ENCODE measurements at regions not wholly inside any gene's neighbourhood (a gene's known extent, or its start where the extent isn't known, plus 50 kb on each side); places are given as distances from the start of the nearest gene placed in this dataset.
"Not testable (repeated sequence)": the region's sequence is repeated elsewhere in the genome, so short reads cannot be mapped to it uniquely, and the experiment has no call there.

DNA sequence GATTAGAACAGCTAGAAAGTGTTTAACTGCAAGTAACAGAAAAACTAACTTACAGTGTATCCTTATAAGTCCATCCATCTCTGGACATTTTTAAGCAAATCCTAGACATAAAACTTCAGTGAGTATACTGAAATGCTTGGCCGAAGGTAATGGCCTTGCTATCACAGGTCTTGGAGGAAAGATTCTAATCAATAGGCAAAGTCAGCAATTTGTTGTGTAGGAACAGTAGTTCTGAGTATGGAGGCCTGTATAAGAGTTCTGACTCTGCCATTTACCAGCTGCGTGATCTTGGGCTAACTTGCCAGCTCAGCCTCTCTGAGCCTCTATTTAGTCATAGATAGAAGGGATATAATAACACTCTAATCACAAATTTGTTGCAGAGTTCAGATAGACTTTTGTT, 328.1 kb downstream of the IL20RB start:
- DNase-seq (ENCODE audit: extremely low spot score, insufficient read length, low read depth) (no peak), FAIRE-seq (no peak)

DNA sequence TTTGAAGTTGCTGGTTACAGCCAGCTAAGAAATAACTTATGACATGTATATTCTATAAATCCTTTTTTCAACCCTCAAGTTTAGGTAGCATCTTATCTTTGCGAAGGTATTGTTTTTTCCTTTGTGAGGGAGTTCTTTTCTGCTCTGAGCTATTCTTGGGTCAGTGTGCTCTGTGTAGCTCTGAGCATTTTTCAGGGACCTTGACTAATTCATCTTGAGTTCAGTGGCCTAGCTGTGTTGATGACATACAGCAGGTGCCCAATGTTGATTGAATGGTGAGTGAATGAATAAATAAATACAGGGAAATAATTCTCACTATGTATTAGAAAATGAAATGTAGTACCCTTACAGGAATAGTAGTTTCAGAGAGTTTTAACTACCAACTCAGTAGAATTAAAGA, 335.3 kb downstream of the IL20RB start:
- FAIRE-seq, result no peak
- DNase-seq (ENCODE audit: extremely low spot score, insufficient read length, low read depth), result no peak

DNA sequence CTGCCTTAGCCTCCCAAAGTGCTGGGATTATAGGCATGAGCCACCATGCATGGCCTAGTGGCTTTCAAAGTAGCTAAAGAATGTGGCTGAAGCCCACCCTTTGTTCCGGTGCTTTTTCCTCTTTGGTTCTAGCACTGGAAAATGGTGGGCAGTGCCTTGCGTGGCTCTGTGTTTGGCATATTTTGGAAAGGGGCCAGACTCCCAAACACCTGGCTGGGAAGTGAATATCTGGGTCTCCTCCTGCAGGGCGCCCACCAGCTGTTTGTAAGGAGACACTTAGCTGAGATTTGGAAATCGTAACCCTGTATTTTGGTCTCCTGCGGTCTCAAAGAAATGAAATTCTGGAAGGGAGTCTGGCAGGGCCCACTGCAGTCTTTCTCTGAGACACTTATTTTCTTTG, 336.4 kb downstream of the IL20RB start:
- no peak for DNase-seq (ENCODE audit: extremely low spot score, insufficient read length, low read depth)
- FAIRE-seq, result no peak

DNA sequence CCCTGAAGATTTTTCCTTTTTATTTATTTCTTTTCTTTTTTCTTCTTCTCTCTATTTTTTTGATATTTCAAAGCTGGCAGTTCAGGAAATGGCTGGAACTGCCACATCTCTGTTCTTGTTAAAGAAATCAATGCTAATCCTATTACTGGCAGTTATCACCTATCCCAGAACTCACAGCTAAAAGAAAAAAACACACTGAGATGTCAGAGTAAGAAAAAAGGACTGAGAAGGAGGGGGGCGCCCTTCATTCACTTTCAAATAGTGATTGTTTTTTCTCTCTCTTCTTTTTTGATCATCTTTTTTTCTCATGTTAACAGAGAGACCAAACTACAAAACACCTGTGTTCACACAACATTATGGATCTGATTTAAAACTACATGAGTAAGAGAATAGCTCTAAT, 337.1 kb downstream of the IL20RB start:
- FAIRE-seq (no peak), DNase-seq (ENCODE audit: extremely low spot score, insufficient read length, low read depth) (no peak)

DNA sequence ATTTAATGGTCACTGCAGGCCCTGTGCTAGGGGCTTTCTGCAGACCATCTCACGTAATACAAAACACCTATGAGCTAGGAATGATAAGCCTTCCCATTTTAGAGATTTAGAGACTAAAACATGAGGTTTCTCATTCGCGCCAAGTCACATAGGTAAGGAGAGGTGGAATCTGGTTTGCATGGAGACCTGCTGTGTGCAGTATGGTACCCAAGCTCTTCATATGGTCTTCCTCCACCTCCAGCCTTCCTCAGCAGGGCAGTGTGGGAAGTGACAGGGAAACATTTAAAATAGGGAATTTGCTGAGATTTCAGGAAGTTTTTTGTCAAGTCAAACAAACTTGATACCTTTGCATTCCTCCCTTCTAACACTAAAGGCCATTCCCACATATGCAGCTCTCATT, 337.6 kb downstream of the IL20RB start:
- DNase-seq (ENCODE audit: extremely low spot score, insufficient read length, low read depth) (no peak), FAIRE-seq (no peak)

DNA sequence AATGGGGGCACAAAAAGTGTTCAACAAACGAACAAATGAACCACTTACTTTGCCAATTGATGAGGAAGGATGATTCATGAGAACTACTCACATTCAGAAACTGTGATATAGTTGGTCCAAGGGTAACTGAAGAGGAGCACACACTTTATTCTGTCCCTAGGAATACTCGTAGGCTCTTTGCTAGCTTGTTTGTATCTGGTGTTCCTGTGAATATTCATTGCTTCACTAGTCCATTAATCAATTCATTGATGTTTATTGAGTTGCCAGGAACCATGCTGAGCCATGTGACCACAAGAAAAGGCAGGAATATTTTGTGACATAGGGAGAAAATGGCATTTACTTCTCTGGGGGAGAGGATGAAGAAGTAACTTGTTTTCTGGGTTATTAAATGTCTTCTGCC, 338.3 kb downstream of the IL20RB start:
- FAIRE-seq (no peak), DNase-seq (ENCODE audit: extremely low spot score, insufficient read length, low read depth) (no peak)

DNA sequence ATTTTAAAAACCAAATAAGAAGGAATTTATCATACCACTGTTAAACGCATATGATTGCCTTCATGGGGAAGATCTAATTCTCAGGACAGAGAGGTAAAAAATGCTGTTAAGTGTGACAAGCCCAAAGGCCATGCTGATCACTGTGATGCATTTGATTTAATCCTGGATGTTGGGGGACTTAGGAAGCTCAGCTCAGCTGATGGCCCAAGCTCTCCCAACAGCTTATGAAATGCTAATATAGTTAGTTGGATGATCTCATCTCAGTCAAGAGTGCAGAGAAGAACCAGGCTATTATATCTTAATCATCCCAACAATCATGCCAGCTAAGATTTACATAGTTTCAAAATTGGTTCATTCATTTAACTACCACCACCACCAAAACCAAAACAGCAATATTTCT, 340.0 kb downstream of the IL20RB start:
- FAIRE-seq (no peak), DNase-seq (ENCODE audit: extremely low spot score, insufficient read length, low read depth) (no peak)

DNA sequence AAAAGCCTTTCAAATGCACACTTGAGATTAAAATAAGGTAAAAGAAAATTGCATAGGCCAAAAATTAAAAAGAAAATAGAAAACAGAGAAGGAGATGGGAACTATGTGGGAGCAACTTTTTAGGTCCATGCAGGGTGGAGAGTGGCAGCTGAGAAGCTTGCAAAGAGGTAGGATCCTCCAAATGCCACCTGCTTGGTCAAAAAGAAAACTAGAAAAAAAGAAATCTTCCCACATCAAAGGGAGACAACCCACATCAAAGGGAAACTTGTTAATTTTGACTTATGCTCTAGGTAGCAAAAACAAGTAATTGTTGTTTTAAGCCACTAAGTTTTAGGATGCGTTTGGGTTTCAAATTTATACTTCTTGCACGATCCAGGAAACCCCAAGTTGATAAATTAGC, 342.9 kb downstream of the IL20RB start:
- DNase-seq (ENCODE audit: extremely low spot score, insufficient read length, low read depth) (no peak), FAIRE-seq (no peak)

DNA sequence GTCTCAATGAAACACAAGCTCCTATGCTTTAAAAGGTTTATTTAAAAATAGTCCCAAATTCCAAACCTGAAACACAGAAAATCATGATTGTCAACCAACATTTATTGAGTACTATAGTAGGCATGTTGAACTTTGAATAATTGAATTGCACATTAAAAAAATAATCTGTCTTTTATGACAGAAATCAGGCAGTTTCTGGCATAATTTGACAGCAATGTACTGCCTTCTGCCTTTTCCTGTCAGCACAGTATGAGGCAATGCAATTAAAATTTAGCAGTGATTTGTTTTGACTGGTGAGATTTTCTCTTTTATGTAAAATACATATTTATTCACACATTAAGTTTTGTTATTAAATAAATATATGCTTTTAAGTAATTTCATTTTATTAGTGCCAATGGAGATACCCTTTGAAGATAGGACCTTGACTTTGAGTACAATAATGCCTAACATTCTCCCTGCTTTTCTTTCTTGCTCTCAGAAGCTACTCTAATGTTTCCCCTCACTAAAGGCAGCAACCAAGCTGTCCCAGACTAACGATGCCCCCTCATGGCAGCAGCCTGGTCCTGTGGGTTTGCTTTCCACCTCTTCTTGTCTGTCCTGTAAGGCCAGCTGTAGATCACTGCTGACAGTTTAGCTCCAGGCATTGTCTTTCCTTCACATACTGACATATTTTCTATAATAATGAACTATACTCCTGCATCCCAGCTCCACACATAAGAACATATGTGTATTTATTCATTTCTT, 346.7 kb downstream of the IL20RB start:
- no peak for DNase-seq (ENCODE audit: extremely low spot score, insufficient read length, low read depth)
- no peak for FAIRE-seq

DNA sequence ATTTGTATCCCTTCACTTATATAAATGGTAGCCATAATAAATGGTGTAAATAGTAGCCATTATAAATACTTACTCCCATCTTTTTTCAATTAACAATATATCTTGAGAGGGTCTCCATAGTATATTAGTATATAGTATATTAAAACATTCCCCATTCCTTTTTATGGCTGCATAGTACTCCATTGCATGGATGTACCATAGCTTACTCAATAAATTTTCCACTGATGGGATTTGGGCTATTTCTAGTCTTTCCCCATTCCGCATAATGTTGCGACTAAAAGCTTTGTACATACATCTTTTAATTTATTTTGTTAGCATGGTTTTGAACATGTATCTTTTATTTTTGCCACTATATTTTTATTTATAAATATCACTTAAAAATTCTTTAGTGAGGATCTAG, 366.3 kb downstream of the IL20RB start:
- DNase-seq (ENCODE audit: extremely low spot score, insufficient read length, low read depth), result no peak
- FAIRE-seq, result no peak

DNA sequence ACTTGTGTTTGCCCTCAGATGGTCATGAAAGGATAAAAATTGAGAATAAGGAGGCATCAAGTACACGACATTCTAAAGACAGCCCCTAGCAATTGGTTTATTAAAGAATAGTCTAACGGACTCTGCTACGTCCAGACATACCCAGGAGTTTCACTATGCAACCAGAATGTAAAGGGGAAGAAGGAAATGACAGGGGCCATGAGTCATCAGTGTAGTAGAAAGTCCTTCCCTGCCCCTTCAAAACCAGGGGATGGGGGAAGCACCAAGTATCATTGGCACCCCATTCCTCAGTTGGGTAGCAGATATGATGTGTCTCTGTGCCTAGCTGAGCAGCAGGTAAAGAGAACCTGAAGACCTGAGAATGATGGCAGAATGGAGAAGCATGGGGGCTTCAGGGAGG, 367.4 kb downstream of the IL20RB start:
- FAIRE-seq (no peak), DNase-seq (ENCODE audit: extremely low spot score, insufficient read length, low read depth) (no peak)

DNA sequence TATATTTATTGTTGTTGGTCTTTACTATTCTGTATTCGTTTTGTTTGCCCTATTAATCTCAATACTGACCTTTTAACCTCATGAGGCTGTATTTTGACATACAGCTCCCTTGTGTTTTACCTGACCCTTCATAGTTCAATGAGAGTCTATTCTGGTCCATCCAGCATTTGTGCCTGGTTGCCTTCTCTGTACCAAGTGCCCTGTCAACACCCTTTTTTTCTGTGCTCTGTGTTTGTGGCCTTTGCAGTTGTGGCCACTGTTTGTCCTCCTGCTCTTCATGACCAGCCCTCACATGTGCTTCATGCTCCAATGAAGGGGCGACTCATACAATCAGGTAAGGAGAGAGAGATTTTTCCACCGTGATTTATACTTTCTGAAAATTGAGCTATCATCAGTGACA, 368.2 kb downstream of the IL20RB start:
- DNase-seq (ENCODE audit: extremely low spot score, insufficient read length, low read depth) (no peak), FAIRE-seq (no peak)

DNA sequence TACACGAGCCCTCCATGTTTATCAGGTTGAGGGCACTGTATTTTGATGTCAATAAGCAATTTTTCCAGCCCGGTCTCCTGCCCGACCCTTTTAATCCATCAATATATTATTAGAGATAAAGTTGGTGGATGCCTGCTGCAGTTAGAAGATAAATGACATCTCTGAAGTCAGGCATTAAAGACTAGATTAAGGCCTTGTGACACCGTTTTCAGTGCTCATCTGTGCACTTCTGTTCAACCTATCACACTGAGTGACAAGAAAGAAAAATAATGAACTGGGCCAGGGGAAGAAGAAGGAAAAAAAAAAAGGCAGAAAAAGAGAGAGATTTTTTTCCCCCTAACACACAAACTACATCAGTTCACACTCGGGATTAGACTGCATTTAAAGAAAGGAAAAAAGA, 371.8 kb downstream of the IL20RB start:
- no peak for DNase-seq (ENCODE audit: extremely low spot score, insufficient read length, low read depth)
- FAIRE-seq, result no peak

DNA sequence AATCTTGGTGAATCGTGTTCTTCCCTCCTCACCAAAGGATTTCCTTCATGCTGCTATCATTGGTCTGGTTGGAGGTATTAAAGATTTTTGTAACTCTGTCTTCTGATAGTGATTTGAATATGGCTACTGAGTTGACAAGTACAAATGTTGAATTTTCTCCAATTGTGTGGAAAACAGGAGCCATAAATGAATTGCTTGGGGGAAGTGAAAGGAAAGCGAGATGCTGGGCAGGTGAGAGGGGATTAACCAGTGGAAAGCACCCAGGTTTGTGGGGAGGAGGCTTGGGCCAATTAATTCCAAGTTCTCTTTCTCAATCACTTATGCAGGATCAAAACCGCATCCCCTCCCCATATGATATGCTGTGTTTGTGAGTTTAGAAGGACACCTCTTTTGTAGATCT, 372.5 kb downstream of the IL20RB start:
- FAIRE-seq (no peak), DNase-seq (ENCODE audit: extremely low spot score, insufficient read length, low read depth) (no peak)

DNA sequence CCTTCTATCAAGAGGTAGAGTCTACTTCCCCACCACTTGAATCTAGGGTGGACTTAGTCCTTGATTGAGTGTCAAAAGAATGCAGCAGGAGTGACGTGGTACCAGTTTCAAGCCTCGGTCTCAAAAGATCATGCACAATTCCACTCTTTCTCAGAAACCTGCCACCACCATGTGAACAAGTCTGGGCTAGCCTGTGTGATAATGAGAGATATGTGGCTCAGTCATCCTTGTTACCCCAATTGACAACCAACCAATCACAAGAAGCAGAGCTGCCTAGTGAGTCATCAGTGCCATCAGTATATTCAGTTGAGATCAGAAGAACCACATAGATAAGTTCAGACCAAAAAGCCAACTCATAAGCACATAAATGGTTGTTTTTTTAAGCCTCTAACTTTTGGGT, 374.5 kb downstream of the IL20RB start:
- no peak for DNase-seq (ENCODE audit: extremely low spot score, insufficient read length, low read depth)
- FAIRE-seq, result no peak

DNA sequence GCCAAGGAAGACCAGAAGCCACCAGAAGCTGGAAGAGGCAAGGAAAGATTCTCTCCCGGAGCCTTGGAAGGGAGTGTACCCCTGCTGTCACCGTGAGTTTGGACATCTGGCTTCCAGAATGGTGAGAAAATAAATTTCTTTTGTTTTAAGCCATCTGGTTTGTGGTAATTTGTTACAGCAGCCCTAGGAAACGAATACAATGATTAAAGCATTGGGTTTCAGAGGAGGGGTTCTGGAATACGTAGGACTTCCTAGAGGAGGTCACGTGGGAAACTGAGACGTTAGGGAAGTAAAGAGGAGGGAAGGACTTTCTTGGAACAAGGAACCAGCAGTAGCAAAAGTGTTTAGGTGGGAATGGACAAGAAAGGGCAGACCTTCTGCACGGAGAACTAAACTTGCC, 377.7 kb downstream of the IL20RB start:
- FAIRE-seq (no peak), DNase-seq (ENCODE audit: extremely low spot score, insufficient read length, low read depth) (no peak)

DNA sequence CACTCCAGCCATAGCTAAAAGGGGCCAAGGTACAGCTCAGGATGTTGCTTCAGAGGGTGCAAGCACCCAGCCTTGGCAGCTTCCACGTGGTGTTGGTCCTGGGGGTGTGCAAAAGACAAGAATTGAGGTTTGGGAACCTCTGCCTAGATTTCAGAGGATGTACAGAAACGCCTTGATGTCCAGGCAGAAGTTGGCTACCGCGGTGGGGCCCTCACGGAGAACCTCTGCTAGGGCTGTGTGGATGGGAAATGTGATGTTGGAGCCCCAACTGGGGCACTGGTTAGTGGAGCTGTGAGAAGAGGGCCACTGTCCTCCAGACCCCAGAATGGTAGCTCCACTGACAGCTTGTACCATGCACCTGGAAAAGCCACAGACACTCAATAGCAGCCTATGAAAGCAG, 380.6 kb downstream of the IL20RB start:
- FAIRE-seq; DNase-seq (ENCODE audit: extremely low spot score, insufficient read length, low read depth): not testable (repeated sequence)

DNA sequence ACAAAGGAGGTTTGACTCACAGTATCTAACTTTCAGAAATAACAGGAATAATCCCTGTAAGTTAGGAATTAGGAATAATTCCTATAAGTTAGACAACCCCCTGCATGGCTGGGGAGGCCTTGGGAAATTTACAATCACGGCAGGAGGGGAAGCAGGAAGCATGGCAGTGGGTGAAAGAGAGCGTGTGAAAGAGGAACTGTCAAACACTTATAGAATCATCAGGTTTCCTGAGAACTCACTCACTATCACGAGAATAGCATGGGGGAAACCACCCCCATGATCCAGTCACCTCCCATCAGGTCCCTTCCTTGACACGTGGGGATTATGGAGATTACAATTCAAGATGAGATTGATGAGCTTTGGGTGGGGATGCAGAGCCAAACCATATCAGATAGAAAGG, 385.5 kb downstream of the IL20RB start:
- FAIRE-seq, result no peak
- DNase-seq (ENCODE audit: extremely low spot score, insufficient read length, low read depth), result no peak

DNA sequence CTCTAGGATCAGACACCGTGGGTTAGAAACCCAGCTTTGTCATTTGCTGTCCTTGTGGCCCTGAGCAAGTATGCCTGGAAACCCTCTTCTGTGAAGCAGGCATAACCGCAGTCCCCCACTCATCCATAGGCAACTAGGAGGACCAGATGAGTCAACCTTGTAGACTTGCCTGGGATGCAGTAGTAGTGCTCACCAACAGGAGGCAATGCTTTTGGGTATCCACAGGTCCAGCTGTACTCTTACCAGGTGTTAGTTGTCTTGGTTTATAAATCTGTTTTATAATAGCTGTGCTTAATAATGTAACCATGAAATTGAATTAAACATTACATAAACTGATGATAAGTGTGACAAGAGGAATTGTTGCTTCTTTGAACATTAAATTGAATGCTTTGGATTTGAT, 389.3 kb downstream of the IL20RB start:
- FAIRE-seq (no peak), DNase-seq (ENCODE audit: extremely low spot score, insufficient read length, low read depth) (no peak)

DNA sequence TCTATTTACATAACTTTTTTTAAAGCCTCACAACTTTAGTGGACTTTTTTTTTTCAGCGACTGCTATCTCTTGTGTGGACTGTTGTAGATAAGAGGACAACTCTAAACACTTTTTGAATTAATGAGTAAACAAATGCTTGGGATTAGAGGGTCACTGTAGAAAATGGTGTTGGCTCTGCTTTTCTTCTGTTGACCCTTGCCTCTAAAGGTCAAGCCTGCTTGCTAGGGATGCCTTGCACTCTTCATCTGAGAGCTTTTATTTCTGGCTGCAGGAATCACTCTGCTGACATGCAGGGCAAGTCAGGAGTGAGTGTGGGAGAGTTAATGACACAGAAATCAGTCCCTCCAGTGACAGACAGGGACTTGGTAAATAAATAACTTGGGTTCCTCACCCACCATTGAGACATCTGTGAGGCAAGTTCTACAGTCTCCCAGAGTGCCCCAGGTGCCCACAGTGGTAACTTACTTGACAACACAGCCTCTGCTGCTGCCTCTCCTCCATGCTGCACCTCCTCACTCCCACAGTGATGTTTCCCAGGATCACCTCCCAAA, 390.1 kb downstream of the IL20RB start:
- no peak for DNase-seq (ENCODE audit: extremely low spot score, insufficient read length, low read depth)
- FAIRE-seq, result no peak

DNA sequence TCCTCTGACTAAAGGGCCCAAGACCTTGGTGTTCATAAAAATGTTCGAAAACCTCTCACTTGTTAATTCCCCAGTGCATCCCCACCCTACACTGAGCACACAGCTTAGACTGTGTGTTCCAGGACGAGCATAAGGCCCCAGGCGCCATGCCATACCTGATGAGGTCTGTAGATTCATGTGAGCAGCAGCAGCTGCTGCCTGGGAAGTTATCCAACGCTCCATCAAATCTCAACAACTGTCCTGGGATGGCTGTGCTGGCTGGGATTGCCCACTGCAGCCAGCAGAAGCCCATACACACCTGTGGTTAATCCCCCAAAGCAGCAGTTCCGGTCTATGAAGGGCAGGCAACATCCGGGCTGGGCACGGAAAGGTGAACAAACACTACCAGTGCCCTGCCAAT, 391.2 kb downstream of the IL20RB start:
- no peak for DNase-seq (ENCODE audit: extremely low spot score, insufficient read length, low read depth)
- FAIRE-seq, result no peak

Measured in GM18507 (cell line).